IMR-90 (cell line): ENCODE measurements at regions not wholly inside any gene's neighbourhood (a gene's known extent, or its start where the extent isn't known, plus 50 kb on each side); places are given as distances from the start of the nearest gene placed in this dataset.

ENCODE experiments used
- ATAC-seq: fragments of 200-7000 bp; cut with Tn5 transposase; 2 replicates; pipeline ENCODE4 v1.9.1; 2020; ENCODE audit warnings: low read depth, mild to moderate bottlenecking, moderate library complexity
- BruUV-seq: library from RNA; stranded (reverse); fragments of 400-500 nt; replicated peaks from 2 replicates; lab custom pipeline; 2021; lab: Mats Ljungman, UMichigan
- CTCF ChIA-PET: fragments of 300-600 bp; formaldehyde crosslinking; extraction: SDS; loops from one replicate; lab custom pipeline; 2021; ENCODE audit warnings: antibody characterized with exemption; lab: Yijun Ruan, JAX
- POLR2A ChIA-PET: fragments of 300-600 bp; sonication (Branson Sonifier 250); formaldehyde crosslinking; loops from one replicate; lab custom pipeline; 2022; ENCODE audit warnings: antibody characterized with exemption; ENCODE audit not compliant: unreplicated experiment; lab: Charles Lee
- DNase-seq: peaks from one replicate; pipeline ENCODE4 v3.0.0; 2013
- H2AFZ ChIP-seq: replicated peaks from 2 replicates; pipeline ENCODE3; 2013; ENCODE audit warnings: low read length, mild to moderate bottlenecking; ENCODE audit not compliant: poor library complexity
- H2AK5ac ChIP-seq: 2 replicates; pipeline ENCODE4 v1.6.1; 2013; ENCODE audit warnings: low read depth, low read length, inconsistent platforms
- H2AK9ac ChIP-seq: replicated peaks from 2 replicates; pipeline ENCODE3; 2013; ENCODE audit warnings: mild to moderate bottlenecking, low read depth, low read length, moderate library complexity; ENCODE audit not compliant: poor library complexity
- H2BK120ac ChIP-seq: 2 replicates; pipeline ENCODE4 v1.6.1; 2013; ENCODE audit warnings: low read depth, low read length, inconsistent platforms
- H2BK15ac ChIP-seq: 3 replicates; pipeline ENCODE4 v1.6.1; 2013; ENCODE audit warnings: low read depth, low read length, inconsistent platforms
- H2BK20ac ChIP-seq: 2 replicates; pipeline ENCODE4 v1.6.1; 2013; ENCODE audit warnings: low read depth, mild to moderate bottlenecking, inconsistent platforms, low read length, moderate library complexity
- H2BK5ac ChIP-seq: 2 replicates; pipeline ENCODE4 v1.6.1; 2013; ENCODE audit warnings: mild to moderate bottlenecking, low read depth, low read length, inconsistent platforms; ENCODE audit not compliant: poor library complexity, severe bottlenecking
- H3K14ac ChIP-seq: replicated peaks from 2 replicates; pipeline ENCODE4 v1.6.1; 2013; ENCODE audit warnings: low read depth, low read length, inconsistent platforms
- H3K18ac ChIP-seq: 2 replicates; pipeline ENCODE4 v1.6.1; 2013; ENCODE audit warnings: low read depth, low read length, control low read depth
- H3K23ac ChIP-seq: 2 replicates; pipeline ENCODE4 v1.6.1; 2013; ENCODE audit warnings: low read depth, low read length, inconsistent platforms
- H3K27ac ChIP-seq: 2 replicates; pipeline ENCODE4 v1.5.1; 2013; ENCODE audit warnings: mild to moderate bottlenecking, control low read depth, low read length; ENCODE audit not compliant: insufficient read depth
- H3K27me3 ChIP-seq: 2 replicates; pipeline ENCODE4 v1.6.1; 2013; ENCODE audit warnings: low read length; ENCODE audit not compliant: control insufficient read depth, insufficient read depth
- H3K36me3 ChIP-seq: 2 replicates; pipeline ENCODE4 v1.6.1; 2013; ENCODE audit warnings: low read length, mixed read lengths; ENCODE audit not compliant: control insufficient read depth, insufficient read depth
- H3K4ac ChIP-seq: 2 replicates; pipeline ENCODE4 v1.6.1; 2013; ENCODE audit warnings: low read depth, low read length, inconsistent platforms
- H3K4me1 ChIP-seq: 2 replicates; pipeline ENCODE4 v1.6.1; 2013; ENCODE audit warnings: low read length, mixed read lengths; ENCODE audit not compliant: control insufficient read depth, insufficient read depth
- H3K4me2 ChIP-seq: 2 replicates; pipeline ENCODE4 v1.6.1; 2013; ENCODE audit warnings: low read depth, mild to moderate bottlenecking, control low read depth, low read length, moderate library complexity
- H3K4me3 ChIP-seq: 2 replicates; pipeline ENCODE4 v1.5.1; 2013; ENCODE audit warnings: low read depth, mild to moderate bottlenecking, control low read depth, low read length, moderate library complexity; ENCODE audit not compliant: insufficient read depth
- H3K56ac ChIP-seq: 2 replicates; pipeline ENCODE4 v1.6.1; 2013; ENCODE audit warnings: low read length, inconsistent platforms; ENCODE audit not compliant: insufficient read depth; ENCODE audit errors: extremely low read depth
- H3K79me1 ChIP-seq, 2 experiments: 2 replicates each; pipeline ENCODE4 v1.6.1; 2013; ENCODE audit warnings: low read length in 2 of 2, inconsistent platforms in 1 of 2, low read depth in 1 of 2
- H3K9ac ChIP-seq: 2 replicates; pipeline ENCODE4 v1.6.1; 2013; ENCODE audit warnings: low read depth, low read length, control low read depth
- H3K9me1 ChIP-seq: 2 replicates; pipeline ENCODE4 v1.6.1; 2013; ENCODE audit warnings: low read length, inconsistent platforms; ENCODE audit not compliant: insufficient read depth
- H3K9me3 ChIP-seq: 2 replicates; pipeline ENCODE4 v1.6.1; 2013; ENCODE audit warnings: low read length; ENCODE audit not compliant: control insufficient read depth, insufficient read depth
- H4K20me1 ChIP-seq: 2 replicates; pipeline ENCODE4 v1.6.1; 2013; ENCODE audit warnings: low read length, inconsistent platforms; ENCODE audit not compliant: insufficient read depth
- H4K5ac ChIP-seq: 2 replicates; pipeline ENCODE4 v1.6.1; 2013; ENCODE audit warnings: mild to moderate bottlenecking, low read depth, low read length, control low read depth
- H4K8ac ChIP-seq, 2 experiments: 2 replicates each; pipeline ENCODE4 v1.6.1; 2013; ENCODE audit warnings: low read depth in 2 of 2, low read length in 2 of 2, control low read depth in 1 of 2, inconsistent platforms in 1 of 2
- H4K91ac ChIP-seq: 2 replicates; pipeline ENCODE4 v1.6.1; 2013; ENCODE audit warnings: low read depth, low read length, inconsistent platforms; ENCODE audit not compliant: insufficient read depth
- BHLHE40 ChIP-seq: fragments of 150-350 bp; IDR thresholded peaks from 2 replicates; pipeline ENCODE4 v1.6.1; 2016; ENCODE audit warnings: mild to moderate bottlenecking, low read depth, low read length
- ELK1 ChIP-seq: fragments of 150-350 bp; IDR thresholded peaks from 2 replicates; pipeline ENCODE4 v1.6.1; 2016; ENCODE audit warnings: low read depth, mild to moderate bottlenecking, low read length, moderate library complexity, borderline replicate concordance
- FOS ChIP-seq: fragments of 150-350 bp; IDR thresholded peaks from 2 replicates; pipeline ENCODE4 v1.6.1; 2016; ENCODE audit warnings: low read depth, low read length
- MAFK ChIP-seq: IDR thresholded peaks from 2 replicates; pipeline ENCODE4 v1.6.1; 2012; ENCODE audit warnings: low read depth, low read length, improper control_type of control experiment
- MAZ ChIP-seq: IDR thresholded peaks from 2 replicates; pipeline ENCODE4 v1.6.1; 2012; ENCODE audit warnings: low read depth, mild to moderate bottlenecking, low read length, improper control_type of control experiment, moderate library complexity, borderline replicate concordance
- POLR2A ChIP-seq: IDR thresholded peaks from 2 replicates; pipeline ENCODE4 v1.6.1; 2012; ENCODE audit warnings: mild to moderate bottlenecking, low read depth, low read length
- RAD21 ChIP-seq: IDR thresholded peaks from 2 replicates; pipeline ENCODE4 v1.6.1; 2012; ENCODE audit warnings: low read length, improper control_type of control experiment
- RCOR1 ChIP-seq: IDR thresholded peaks from 2 replicates; pipeline ENCODE4 v1.6.1; 2012; ENCODE audit warnings: mild to moderate bottlenecking, low read length, improper control_type of control experiment; ENCODE audit not compliant: insufficient replicate concordance
- RFX5 ChIP-seq: IDR thresholded peaks from 2 replicates; pipeline ENCODE4 v1.8.0; 2012; ENCODE audit warnings: low read depth, mild to moderate bottlenecking, low read length, moderate library complexity
- SMC3 ChIP-seq: fragments of 150-350 bp; IDR thresholded peaks from 2 replicates; pipeline ENCODE4 v1.6.1; 2016; ENCODE audit warnings: low read depth, mild to moderate bottlenecking, antibody characterized with exemption, low read length, moderate library complexity
- dilution Hi-C: fragments of 300-500 bp; cut with HindIII; formaldehyde crosslinking; loops from one replicate; pipeline ENCODE4 v1.14.3; 2018; ENCODE audit warnings: low sequenced_read_pairs; ENCODE audit not compliant: unreplicated experiment
- in situ Hi-C: fragments of 300-500 bp; cut with MboI; formaldehyde crosslinking; loops from 3 replicates; pipeline ENCODE4 v1.14.3; 2019; ENCODE audit warnings: low sequenced_read_pairs, inconsistent platforms, mixed read lengths
- intact Hi-C: fragments of 100-400 bp; cut with micrococcal nuclease; formaldehyde crosslinking; loops from 2 replicates; pipeline ENCODE4 v1.10.0; 2022
- TF ChIP-seq, protein P1 (sequence below): fragments of 150-350 bp; IDR thresholded peaks from 2 replicates; pipeline ENCODE4 v1.6.1; 2017; ENCODE audit warnings: mild to moderate bottlenecking, antibody characterized with exemption, low read length, low read depth

GRCh38 chr14:82298811-82299210 lies 765.2 kb upstream of the SEL1L start:
- no peak for TF ChIP-seq FOS
- no peak for TF ChIP-seq BHLHE40
- TF ChIP-seq MAFK: no peak
- TF ChIP-seq MAZ: no peak
- TF ChIP-seq, protein P1, sequence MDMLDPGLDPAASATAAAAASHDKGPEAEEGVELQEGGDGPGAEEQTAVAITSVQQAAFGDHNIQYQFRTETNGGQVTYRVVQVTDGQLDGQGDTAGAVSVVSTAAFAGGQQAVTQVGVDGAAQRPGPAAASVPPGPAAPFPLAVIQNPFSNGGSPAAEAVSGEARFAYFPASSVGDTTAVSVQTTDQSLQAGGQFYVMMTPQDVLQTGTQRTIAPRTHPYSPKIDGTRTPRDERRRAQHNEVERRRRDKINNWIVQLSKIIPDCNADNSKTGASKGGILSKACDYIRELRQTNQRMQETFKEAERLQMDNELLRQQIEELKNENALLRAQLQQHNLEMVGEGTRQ: no peak
- no peak for TF ChIP-seq POLR2A
- TF ChIP-seq RCOR1: no peak
- TF ChIP-seq RFX5: no peak
- no peak for TF ChIP-seq RAD21
- no peak for TF ChIP-seq ELK1
- no peak for TF ChIP-seq SMC3
- ChIA-PET POLR2A (no interaction called here), CTCF (no interaction called here)
- no peak overlapping the region for H2BK120ac ChIP-seq
- no peak overlapping the region for H2BK5ac ChIP-seq
- H3K4me3 ChIP-seq: no peak overlapping the region
- H3K4me1 ChIP-seq: no peaks in the 10 kb centered on the region
- H3K4me2 ChIP-seq: no peak overlapping the region
- H2AFZ ChIP-seq: no peak overlapping the region
- H2BK15ac ChIP-seq: no peak overlapping the region
- no peak overlapping the region for H3K4ac ChIP-seq
- no peak overlapping the region for H3K14ac ChIP-seq
- H3K18ac ChIP-seq: no peak overlapping the region
- H3K79me1 ChIP-seq: no peaks in the 10 kb centered on the region
- no peak overlapping the region for H2AK5ac ChIP-seq
- no peak overlapping the region for H4K5ac ChIP-seq
- DNase-seq: no peak
- no peak overlapping the region for H3K23ac ChIP-seq
- no peak overlapping the region for H3K9ac ChIP-seq
- peaks cover 4% of the 10 kb centered on the region for H3K9me3 ChIP-seq
- H4K20me1 ChIP-seq: no peaks in the 10 kb centered on the region
- no peak overlapping the region for H3K56ac ChIP-seq
- no peak for ATAC-seq
- H3K27me3 ChIP-seq: no peaks in the 10 kb centered on the region
- H3K9me1 ChIP-seq: no peaks in the 10 kb centered on the region
- no peak overlapping the region for H4K91ac ChIP-seq
- H4K8ac ChIP-seq: no peak overlapping the region
- no peak overlapping the region for H2AK9ac ChIP-seq
- in situ Hi-C loops (no loop called here), dilution Hi-C loops (no loop called here), intact Hi-C loops (no loop called here)
- H3K36me3 ChIP-seq: no peaks in the 10 kb centered on the region
- H2BK20ac ChIP-seq: no peak overlapping the region
- no peak overlapping the region for H3K27ac ChIP-seq
- BruUV-seq: no TSS peak
